SU-DHL-6 (cell line): ENCODE measurements at regions not wholly inside any gene's neighbourhood (a gene's known extent, or its start where the extent isn't known, plus 50 kb on each side); places are given as distances from the start of the nearest gene placed in this dataset.

Source experiments
- H2AFZ ChIP-seq: fragments of 200-600 bp; sonication (generic); 2 replicates; pipeline ENCODE4 v1.6.1; 2014; ENCODE audit warnings: low read depth, mild to moderate bottlenecking, moderate library complexity, mixed read lengths, antibody characterized with exemption, low read length; ENCODE audit not compliant: severe bottlenecking
- H3F3A ChIP-seq: fragments of 200-600 bp; shearing (Covaris generic); 2 replicates; pipeline ENCODE4 v1.6.0; 2016; ENCODE audit warnings: antibody characterized with exemption, mild to moderate bottlenecking; ENCODE audit not compliant: insufficient read depth
- H3K27ac ChIP-seq: fragments of 200-600 bp; sonication (generic); 2 replicates; pipeline ENCODE4 v1.5.1; 2016; ENCODE audit warnings: low read depth, mild to moderate bottlenecking, low read length, moderate library complexity, mixed read lengths
- H3K27me3 ChIP-seq: fragments of 200-600 bp; sonication (generic), shearing (Covaris generic); 2 replicates; pipeline ENCODE4 v1.6.0; 2014; ENCODE audit warnings: mild to moderate bottlenecking, low read length
- H3K36me3 ChIP-seq: fragments of 200-600 bp; sonication (generic); 2 replicates; pipeline ENCODE4 v1.6.1; 2014; ENCODE audit warnings: mild to moderate bottlenecking, low read length, mixed read lengths
- H3K4me2 ChIP-seq: fragments of 300-600, 200-600 bp; shearing (Covaris generic), sonication (generic); 2 replicates; pipeline ENCODE4 v1.6.0; 2014; ENCODE audit warnings: low read length, low read depth, mild to moderate bottlenecking; ENCODE audit not compliant: poor library complexity, severe bottlenecking
- H3K4me3 ChIP-seq: fragments of 200-600 bp; sonication (generic); 2 replicates; pipeline ENCODE4 v1.5.1; 2014; ENCODE audit warnings: antibody characterized with exemption, low read length, mild to moderate bottlenecking, mixed read lengths; ENCODE audit not compliant: insufficient read depth, poor library complexity, severe bottlenecking
- H3K79me2 ChIP-seq: fragments of 200-600 bp; sonication (generic); 2 replicates; pipeline ENCODE4 v1.6.1; 2014; ENCODE audit warnings: mild to moderate bottlenecking, low read length, moderate library complexity; ENCODE audit not compliant: insufficient read depth
- H3K9ac ChIP-seq: fragments of 200-600 bp; sonication (generic); 2 replicates; pipeline ENCODE4 v1.7.0; 2014; ENCODE audit warnings: mild to moderate bottlenecking, low read length
- H3K9me2 ChIP-seq: fragments of 200-600 bp; sonication (generic); replicated peaks from 2 replicates; pipeline ENCODE4 v1.6.1; 2014; ENCODE audit warnings: low read length; ENCODE audit not compliant: insufficient read depth
- H3K9me3 ChIP-seq: fragments of 200-600 bp; sonication (generic); 2 replicates; pipeline ENCODE4 v1.6.1; 2014; ENCODE audit warnings: low read length, mixed read lengths; ENCODE audit not compliant: insufficient read depth
- H4K20me1 ChIP-seq: fragments of 200-600 bp; sonication (generic); 2 replicates; pipeline ENCODE4 v1.6.1; 2014; ENCODE audit warnings: low read depth, mild to moderate bottlenecking, antibody characterized with exemption, low read length, moderate library complexity, mixed read lengths
- EZH2phosphoT487 ChIP-seq: fragments of 200-600 bp; sonication (generic), shearing (Covaris generic); conservative IDR thresholded peaks from 2 replicates; pipeline ENCODE4 v1.6.1; 2018; ENCODE audit warnings: mild to moderate bottlenecking, antibody characterized with exemption, low read length, moderate library complexity, mixed read lengths
- TF ChIP-seq, protein P1 (sequence below): fragments of 200-600 bp; sonication (generic); IDR thresholded peaks from one replicate; pipeline ENCODE4 v1.5.1; 2017; ENCODE audit warnings: antibody characterized with exemption, mild to moderate bottlenecking, low read length, moderate library complexity; ENCODE audit not compliant: insufficient read depth, poor library complexity, severe bottlenecking

DNA sequence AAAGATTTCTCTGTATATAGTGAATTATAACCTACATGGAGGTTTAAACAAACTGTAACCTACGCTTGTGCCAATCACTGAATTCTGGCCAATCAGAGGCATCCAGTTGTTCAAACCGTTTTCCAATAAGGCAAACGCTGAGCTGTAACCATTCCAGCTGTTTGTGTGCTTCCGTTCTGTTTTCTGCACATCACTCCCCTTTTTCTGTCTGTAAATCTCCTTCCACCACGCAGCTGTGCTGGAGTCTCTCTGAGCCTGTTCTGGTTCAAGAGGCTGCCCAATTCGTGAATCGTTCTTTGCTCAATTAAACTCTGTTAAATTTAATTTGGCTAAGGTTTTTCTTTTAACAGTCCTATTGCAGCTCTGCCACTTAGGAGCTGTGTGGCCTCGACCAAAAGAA, 552.5 kb downstream of the FGF9 start:
- Histone ChIP-seq H3F3A (no peaks in the 10 kb centered on the region), H3K9me3 (no peaks in the 10 kb centered on the region), H3K27me3 (no peaks in the 10 kb centered on the region), H3K79me2 (no peaks in the 10 kb centered on the region), H2AFZ (no peak overlapping the region), H4K20me1 (no peaks in the 10 kb centered on the region), H3K4me2 (no peak overlapping the region), H3K9ac (no peak overlapping the region), H3K9me2 (no peaks in the 10 kb centered on the region), H3K27ac (no peak overlapping the region), H3K4me3 (no peak overlapping the region), H3K36me3 (no peaks in the 10 kb centered on the region)
- TF ChIP-seq EZH2phosphoT487: no peak
- TF ChIP-seq, protein P1, sequence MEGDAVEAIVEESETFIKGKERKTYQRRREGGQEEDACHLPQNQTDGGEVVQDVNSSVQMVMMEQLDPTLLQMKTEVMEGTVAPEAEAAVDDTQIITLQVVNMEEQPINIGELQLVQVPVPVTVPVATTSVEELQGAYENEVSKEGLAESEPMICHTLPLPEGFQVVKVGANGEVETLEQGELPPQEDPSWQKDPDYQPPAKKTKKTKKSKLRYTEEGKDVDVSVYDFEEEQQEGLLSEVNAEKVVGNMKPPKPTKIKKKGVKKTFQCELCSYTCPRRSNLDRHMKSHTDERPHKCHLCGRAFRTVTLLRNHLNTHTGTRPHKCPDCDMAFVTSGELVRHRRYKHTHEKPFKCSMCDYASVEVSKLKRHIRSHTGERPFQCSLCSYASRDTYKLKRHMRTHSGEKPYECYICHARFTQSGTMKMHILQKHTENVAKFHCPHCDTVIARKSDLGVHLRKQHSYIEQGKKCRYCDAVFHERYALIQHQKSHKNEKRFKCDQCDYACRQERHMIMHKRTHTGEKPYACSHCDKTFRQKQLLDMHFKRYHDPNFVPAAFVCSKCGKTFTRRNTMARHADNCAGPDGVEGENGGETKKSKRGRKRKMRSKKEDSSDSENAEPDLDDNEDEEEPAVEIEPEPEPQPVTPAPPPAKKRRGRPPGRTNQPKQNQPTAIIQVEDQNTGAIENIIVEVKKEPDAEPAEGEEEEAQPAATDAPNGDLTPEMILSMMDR: no peak

DNA sequence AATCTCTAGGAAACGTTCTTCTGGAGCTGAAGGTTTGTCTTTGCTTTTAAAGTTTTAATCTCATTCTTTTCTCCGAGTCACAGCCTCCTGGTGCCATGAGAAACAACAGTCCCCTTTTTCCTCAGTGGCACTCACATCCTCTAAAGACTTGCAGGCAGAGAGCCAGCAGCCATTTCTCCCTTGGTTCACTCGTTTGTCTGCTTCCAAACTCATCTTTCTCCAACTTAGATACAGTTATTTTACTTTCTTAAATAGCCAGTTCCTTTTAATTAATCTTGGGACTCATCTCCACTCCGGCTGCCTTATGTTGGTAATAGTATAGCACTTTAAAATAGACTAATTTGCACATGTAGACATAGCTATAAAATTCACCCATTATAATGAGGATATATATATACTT, 555.2 kb downstream of the FGF9 start:
- TF ChIP-seq, protein P1: no peak
- TF ChIP-seq EZH2phosphoT487: no peak
- H3K27me3 ChIP-seq: no peaks in the 10 kb centered on the region
- no peak overlapping the region for H2AFZ ChIP-seq
- no peaks in the 10 kb centered on the region for H3K9me2 ChIP-seq
- no peaks in the 10 kb centered on the region for H3F3A ChIP-seq
- H4K20me1 ChIP-seq: no peaks in the 10 kb centered on the region
- no peaks in the 10 kb centered on the region for H3K36me3 ChIP-seq
- no peak overlapping the region for H3K27ac ChIP-seq
- no peaks in the 10 kb centered on the region for H3K79me2 ChIP-seq
- H3K4me2 ChIP-seq: no peak overlapping the region
- no peaks in the 10 kb centered on the region for H3K9me3 ChIP-seq
- no peak overlapping the region for H3K9ac ChIP-seq
- no peak overlapping the region for H3K4me3 ChIP-seq

DNA sequence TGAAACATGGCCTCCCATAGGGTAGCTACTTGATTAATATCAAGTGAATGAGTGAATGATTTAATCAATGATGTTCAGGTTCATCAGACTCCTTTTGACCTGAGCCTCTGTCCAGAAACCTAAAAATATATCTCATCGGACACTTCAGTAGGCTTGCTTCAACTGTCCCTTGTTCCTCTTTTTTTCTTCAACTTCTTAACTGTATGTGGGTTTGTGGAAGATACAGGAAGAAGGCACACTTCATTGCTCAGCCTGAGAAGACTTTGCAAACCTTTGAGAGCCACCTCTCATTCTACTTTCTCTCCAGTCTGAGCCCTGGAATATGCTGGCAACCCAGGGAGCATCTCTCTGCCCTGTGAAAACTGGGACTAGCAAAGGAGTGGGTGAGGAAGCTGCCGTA, 557.0 kb downstream of the FGF9 start:
- no peak overlapping the region for H2AFZ ChIP-seq
- no peaks in the 10 kb centered on the region for H4K20me1 ChIP-seq
- no peaks in the 10 kb centered on the region for H3K36me3 ChIP-seq
- TF ChIP-seq EZH2phosphoT487: no peak
- TF ChIP-seq, protein P1: no peak
- no peaks in the 10 kb centered on the region for H3F3A ChIP-seq
- no peak overlapping the region for H3K9ac ChIP-seq
- H3K27me3 ChIP-seq: no peaks in the 10 kb centered on the region
- H3K9me2 ChIP-seq: no peaks in the 10 kb centered on the region
- H3K4me3 ChIP-seq: no peak overlapping the region
- H3K4me2 ChIP-seq: no peak overlapping the region
- H3K9me3 ChIP-seq: no peaks in the 10 kb centered on the region
- H3K27ac ChIP-seq: no peak overlapping the region
- H3K79me2 ChIP-seq: no peaks in the 10 kb centered on the region

DNA sequence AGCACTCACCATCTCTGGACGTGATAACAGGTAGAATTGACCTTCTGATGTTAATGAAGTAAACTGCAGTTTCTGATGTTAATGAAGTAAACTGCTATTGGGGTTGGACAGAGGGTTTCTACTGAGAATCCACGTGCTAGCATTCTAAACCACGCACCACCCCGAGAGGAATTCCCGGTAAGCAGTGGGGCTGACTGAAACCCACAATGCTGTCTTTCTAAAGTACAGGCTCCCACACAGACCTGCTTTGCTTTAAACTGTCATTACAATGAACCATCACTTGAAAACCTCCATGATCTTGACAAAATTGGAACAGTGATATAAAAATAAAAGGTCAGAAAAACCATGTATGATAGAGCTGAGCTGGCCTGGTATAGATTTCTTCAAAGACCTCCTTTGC, 559.0 kb downstream of the FGF9 start:
- no peaks in the 10 kb centered on the region for H3K9me2 ChIP-seq
- no peaks in the 10 kb centered on the region for H3K27me3 ChIP-seq
- H4K20me1 ChIP-seq: no peaks in the 10 kb centered on the region
- H3K79me2 ChIP-seq: no peaks in the 10 kb centered on the region
- H3F3A ChIP-seq: no peaks in the 10 kb centered on the region
- H3K36me3 ChIP-seq: no peaks in the 10 kb centered on the region
- TF ChIP-seq EZH2phosphoT487: no peak
- TF ChIP-seq, protein P1: no peak
- H3K4me3 ChIP-seq: no peak overlapping the region
- no peak overlapping the region for H2AFZ ChIP-seq
- H3K9ac ChIP-seq: no peak overlapping the region
- no peak overlapping the region for H3K27ac ChIP-seq
- no peaks in the 10 kb centered on the region for H3K9me3 ChIP-seq
- H3K4me2 ChIP-seq: no peak overlapping the region
